Caco-2 (cell line): ENCODE measurements at regions not wholly inside any gene's neighbourhood (a gene's known extent, or its start where the extent isn't known, plus 50 kb on each side); places are given as distances from the start of the nearest gene placed in this dataset.

ENCODE experiments used
- BruUV-seq: library from RNA; stranded (reverse); fragments of 400-500 nt; replicated peaks from 2 replicates; lab custom pipeline; 2021; lab: Mats Ljungman, UMichigan
- CTCF ChIA-PET: fragments of 300-600 bp; sonication (Branson Sonifier 250); formaldehyde crosslinking; loops from one replicate; lab custom pipeline; 2022; ENCODE audit warnings: antibody characterized with exemption; lab: Charles Lee
- POLR2A ChIA-PET: fragments of 300-600 bp; sonication (Branson Sonifier 250); formaldehyde crosslinking; loops from one replicate; lab custom pipeline; 2022; ENCODE audit warnings: antibody characterized with exemption; lab: Charles Lee
- DNase-seq, 2 experiments: peaks; one replicate each; pipeline versions ENCODE4 v3.0.0 to v3.0.0-alpha.2; 2020 to 2022
- H3K27me3 ChIP-seq: replicated peaks from 2 replicates; pipeline ENCODE4 v1.6.0; 2011; ENCODE audit warnings: low read length; ENCODE audit not compliant: control insufficient read depth, insufficient read depth
- H3K36me3 ChIP-seq: 2 replicates; pipeline ENCODE4 v1.5.1; 2011; ENCODE audit warnings: low read length; ENCODE audit not compliant: control insufficient read depth, insufficient read depth
- H3K4me1 ChIP-seq: fragments of 250-450 bp; sonication (Bioruptor Pico); 2 replicates; pipeline ENCODE4 v1.5.1; 2020; ENCODE audit warnings: mild to moderate bottlenecking
- H3K4me3 ChIP-seq: 2 replicates; pipeline ENCODE4 v1.5.1; 2011; ENCODE audit warnings: low read depth, mild to moderate bottlenecking, control low read depth, low read length
- H3K9me3 ChIP-seq: fragments of 250-450 bp; sonication (Bioruptor Pico); 2 replicates; pipeline ENCODE4 v1.5.1; 2020; ENCODE audit warnings: mild to moderate bottlenecking, moderate library complexity
- H3K27ac Mint-ChIP-seq: one replicate; pipeline ENCODE4 v1.8.0; 2022; ENCODE audit warnings: mixed read lengths; ENCODE audit not compliant: unreplicated experiment
- H3K27me3 Mint-ChIP-seq: one replicate; pipeline ENCODE4 v1.8.0; 2022; ENCODE audit warnings: mixed read lengths; ENCODE audit not compliant: insufficient read depth, unreplicated experiment
- H3K36me3 Mint-ChIP-seq: one replicate; pipeline ENCODE4 v1.8.0; 2022; ENCODE audit warnings: mild to moderate bottlenecking, mixed read lengths; ENCODE audit not compliant: insufficient read depth, unreplicated experiment
- H3K4me1 Mint-ChIP-seq: one replicate; pipeline ENCODE4 v1.8.0; 2022; ENCODE audit warnings: low read depth, mixed read lengths; ENCODE audit not compliant: unreplicated experiment
- H3K4me3 Mint-ChIP-seq: one replicate; pipeline ENCODE4 v1.8.0; 2022; ENCODE audit warnings: mild to moderate bottlenecking, moderate library complexity, mixed read lengths; ENCODE audit not compliant: unreplicated experiment
- H3K9me3 Mint-ChIP-seq: one replicate; pipeline ENCODE4 v1.8.0; 2022; ENCODE audit warnings: mixed read lengths; ENCODE audit not compliant: unreplicated experiment
- CTCF ChIP-seq, 2 experiments: fragments of 200-600 bp in 1 of 2; IDR thresholded peaks; 1 replicate in 1 of 2; 2 replicates in 1 of 2; pipeline versions ENCODE4 v1.5.1 to v1.8.0; 2011 to 2022; ENCODE audit warnings: antibody characterized with exemption in 1 of 2, control low read depth in 1 of 2, inconsistent platforms in 1 of 2, low read depth in 1 of 2, low read length in 1 of 2, mild to moderate bottlenecking in 1 of 2, moderate library complexity in 1 of 2; ENCODE audit not compliant: insufficient read depth in 1 of 2, severe bottlenecking in 1 of 2, unreplicated experiment in 1 of 2
- intact Hi-C: fragments of 100-400 bp; cut with micrococcal nuclease; formaldehyde crosslinking; loops from one replicate; pipeline ENCODE4 v1.10.0; 2022; ENCODE audit not compliant: unreplicated experiment

- no peaks in the 10 kb centered on the region for H3K4me1 Mint-ChIP-seq
- Histone ChIP-seq H3K36me3 (no peaks in the 10 kb centered on the region), H3K9me3 (no peaks in the 10 kb centered on the region), H3K27me3 (no peaks in the 10 kb centered on the region), H3K4me1 (no peaks in the 10 kb centered on the region), H3K4me3 (no peak overlapping the region)
- ChIA-PET CTCF (no interaction called here), POLR2A (no interaction called here)
- no peak overlapping the region for H3K27ac Mint-ChIP-seq
- BruUV-seq: no TSS peak
- H3K36me3 Mint-ChIP-seq: no peaks in the 10 kb centered on the region
- no peak overlapping the region for H3K4me3 Mint-ChIP-seq
- no peaks in the 10 kb centered on the region for H3K9me3 Mint-ChIP-seq
- intact Hi-C loops: no loop called here
- no peaks in the 10 kb centered on the region for H3K27me3 Mint-ChIP-seq
- no peak for DNase-seq
- no peak for TF ChIP-seq CTCF (IDR thresholded peaks at IDR 0.05; ENCODE audit: insufficient read depth in 1 of 2, low read depth in 1 of 2, low read length in 1 of 2, severe bottlenecking in 1 of 2, unreplicated experiment in 1 of 2)
Measured at GRCh38 chr12:87804386-87804785, 224.8 kb downstream of the C12orf50 start.

- ChIA-PET POLR2A (no interaction called here), CTCF (no interaction called here)
- Mint-ChIP-seq H3K9me3 (no peaks in the 10 kb centered on the region), H3K4me3 (no peak overlapping the region), H3K4me1 (no peaks in the 10 kb centered on the region), H3K36me3 (no peaks in the 10 kb centered on the region), H3K27ac (no peak overlapping the region), H3K27me3 (no peaks in the 10 kb centered on the region)
- DNase-seq: no peak
- H3K4me3 ChIP-seq: no peak overlapping the region
- H3K4me1 ChIP-seq: no peaks in the 10 kb centered on the region
- BruUV-seq: no TSS peak
- no peaks in the 10 kb centered on the region for H3K9me3 ChIP-seq
- H3K36me3 ChIP-seq: no peaks in the 10 kb centered on the region
- intact Hi-C loops: no loop called here
- TF ChIP-seq CTCF (IDR thresholded peaks at IDR 0.05; ENCODE audit: insufficient read depth in 1 of 2, low read depth in 1 of 2, low read length in 1 of 2, severe bottlenecking in 1 of 2, unreplicated experiment in 1 of 2): no peak
- H3K27me3 ChIP-seq: no peaks in the 10 kb centered on the region
Measured at GRCh38 chr12:87802721-87803011, 226.5 kb downstream of the C12orf50 start.

GRCh38 chr12:87801860-87802720 lies 227.1 kb downstream of the C12orf50 start:
- ChIA-PET POLR2A (no interaction called here), CTCF (no interaction called here)
- no TSS peak for BruUV-seq
- Mint-ChIP-seq H3K9me3 (no peaks in the 10 kb centered on the region), H3K4me3 (no peak overlapping the region), H3K27ac (no peak overlapping the region), H3K4me1 (no peaks in the 10 kb centered on the region), H3K27me3 (no peaks in the 10 kb centered on the region), H3K36me3 (no peaks in the 10 kb centered on the region)
- intact Hi-C loops: no loop called here
- TF ChIP-seq CTCF (IDR thresholded peaks at IDR 0.05; ENCODE audit: insufficient read depth in 1 of 2, low read depth in 1 of 2, low read length in 1 of 2, severe bottlenecking in 1 of 2, unreplicated experiment in 1 of 2): no peak
- Histone ChIP-seq H3K36me3 (no peaks in the 10 kb centered on the region), H3K9me3 (no peaks in the 10 kb centered on the region), H3K4me1 (no peaks in the 10 kb centered on the region), H3K27me3 (no peaks in the 10 kb centered on the region), H3K4me3 (no peak overlapping the region)
- DNase-seq: no peak
